Thyroid gland (tissue), 4 donors: ENCODE measurements at regions not wholly inside any gene's neighbourhood (a gene's known extent, or its start where the extent isn't known, plus 50 kb on each side); places are given as distances from the start of the nearest gene placed in this dataset.

Experiments
- DNase-seq, 2 donors: peaks; one replicate each; pipeline ENCODE4 v3.0.0-alpha.2; 2019
- H3K27ac ChIP-seq, 3 donors: fragments of 200-600 bp; sonication (generic); 1 replicate in 2 of 3; 2 replicates in 1 of 3; pipeline ENCODE4 v1.5.1; 2016 to 2019; ENCODE audit warnings: mild to moderate bottlenecking in 1 of 3, moderate library complexity in 1 of 3
- H3K27me3 ChIP-seq: fragments of 200-600 bp; sonication (generic); one replicate; pipeline ENCODE4 v1.5.1; 2019
- H3K36me3 ChIP-seq, 2 donors: fragments of 200-600 bp; sonication (generic); one replicate each; pipeline ENCODE4 v1.5.1; 2016 to 2019
- H3K4me1 ChIP-seq, 2 donors: fragments of 200-600 bp; sonication (generic); one replicate each; pipeline ENCODE4 v1.5.1; 2017 to 2019
- H3K4me3 ChIP-seq, 3 donors: fragments of 200-600 bp; sonication (generic); replicated peaks in 1 of 3; 1 replicate in 2 of 3; 2 replicates in 1 of 3; pipeline ENCODE4 v1.5.1; 2016; ENCODE audit warnings: mild to moderate bottlenecking in 1 of 3
- H3K9me3 ChIP-seq: fragments of 200-600 bp; sonication (generic); one replicate; pipeline ENCODE4 v1.5.1; 2017
- POLR2A ChIP-seq, 2 donors: fragments of 450-650 bp; IDR thresholded peaks; one replicate each; pipeline ENCODE4 v1.6.1; 2017; ENCODE audit warnings: antibody characterized with exemption in 2 of 2, mild to moderate bottlenecking in 2 of 2, moderate library complexity in 1 of 2
- WGBS, 2 donors: methylation state at CpG; one replicate each; pipeline ENCODE4 v1.1.5; 2017; 5-methylcytosine and 5-hydroxymethylcytosine counted together
- intact Hi-C: fragments of 100-400 bp; cut with DNase I; formaldehyde crosslinking; loops from one replicate; pipeline ENCODE4 v1.15.1; 2023
- TF ChIP-seq, protein P1 (sequence below), 6 experiments: fragments of 200-600 bp in 3 of 6; fragments of 450-650 bp in 3 of 6; sonication (generic) in 3 of 6; IDR thresholded peaks; one replicate each; pipeline ENCODE4 v1.5.1; 2016 to 2019; ENCODE audit warnings: antibody characterized with exemption in 6 of 6, mild to moderate bottlenecking in 2 of 6, inconsistent platforms in 1 of 6, moderate library complexity in 1 of 6

DNA sequence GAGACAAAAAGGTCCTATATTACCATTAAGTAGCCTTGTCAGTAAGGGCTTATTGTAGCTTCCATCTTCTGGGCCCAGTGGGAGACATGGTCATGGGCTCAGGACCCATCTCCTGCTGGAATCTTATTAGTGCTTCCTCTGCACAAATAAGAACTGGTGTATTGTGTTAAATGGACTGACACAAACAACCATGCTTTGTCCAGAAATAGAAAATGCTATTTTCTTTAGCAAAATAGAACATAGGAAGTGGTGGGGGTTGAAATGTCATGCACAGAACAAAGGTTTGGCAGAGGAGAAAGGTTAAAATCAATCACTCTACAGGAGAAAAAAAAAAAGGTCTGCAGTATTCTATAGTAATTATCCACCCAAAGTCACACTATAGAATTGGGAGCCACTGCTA lies 252.2 kb downstream of the ELAVL2 start:
- no peaks in the 10 kb centered on the region for H3K36me3 ChIP-seq
- DNase-seq = no peak
- H3K4me1 ChIP-seq = no peaks in the 10 kb centered on the region
- no peaks in the 10 kb centered on the region for H3K9me3 ChIP-seq
- intact Hi-C loops = no loop called here
- H3K27me3 ChIP-seq = no peaks in the 10 kb centered on the region
- H3K4me3 ChIP-seq = no peak overlapping the region
- TF ChIP-seq, protein P1, sequence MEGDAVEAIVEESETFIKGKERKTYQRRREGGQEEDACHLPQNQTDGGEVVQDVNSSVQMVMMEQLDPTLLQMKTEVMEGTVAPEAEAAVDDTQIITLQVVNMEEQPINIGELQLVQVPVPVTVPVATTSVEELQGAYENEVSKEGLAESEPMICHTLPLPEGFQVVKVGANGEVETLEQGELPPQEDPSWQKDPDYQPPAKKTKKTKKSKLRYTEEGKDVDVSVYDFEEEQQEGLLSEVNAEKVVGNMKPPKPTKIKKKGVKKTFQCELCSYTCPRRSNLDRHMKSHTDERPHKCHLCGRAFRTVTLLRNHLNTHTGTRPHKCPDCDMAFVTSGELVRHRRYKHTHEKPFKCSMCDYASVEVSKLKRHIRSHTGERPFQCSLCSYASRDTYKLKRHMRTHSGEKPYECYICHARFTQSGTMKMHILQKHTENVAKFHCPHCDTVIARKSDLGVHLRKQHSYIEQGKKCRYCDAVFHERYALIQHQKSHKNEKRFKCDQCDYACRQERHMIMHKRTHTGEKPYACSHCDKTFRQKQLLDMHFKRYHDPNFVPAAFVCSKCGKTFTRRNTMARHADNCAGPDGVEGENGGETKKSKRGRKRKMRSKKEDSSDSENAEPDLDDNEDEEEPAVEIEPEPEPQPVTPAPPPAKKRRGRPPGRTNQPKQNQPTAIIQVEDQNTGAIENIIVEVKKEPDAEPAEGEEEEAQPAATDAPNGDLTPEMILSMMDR (IDR thresholded peaks at IDR 0.05) = no peak
- TF ChIP-seq POLR2A (IDR thresholded peaks at IDR 0.05) = no peak
- no peak overlapping the region for H3K27ac ChIP-seq

DNA sequence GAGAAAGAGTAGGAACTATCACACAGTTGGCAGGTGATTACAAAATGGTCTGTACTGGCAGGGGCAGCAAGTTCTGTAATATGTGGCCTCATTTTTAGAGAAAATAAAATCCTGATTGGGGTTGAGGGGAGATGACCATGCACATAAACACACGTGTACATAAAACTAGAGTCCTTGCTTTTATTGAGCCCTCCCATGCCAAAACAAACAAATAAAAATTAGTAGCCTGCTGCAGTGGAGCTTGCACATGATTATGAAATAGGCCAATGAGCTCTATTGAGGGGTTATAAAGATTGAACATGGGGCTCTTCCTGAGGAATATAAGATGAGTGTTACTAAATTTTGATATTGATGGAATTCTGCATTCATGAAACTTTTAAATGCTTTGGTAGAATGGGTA lies 248.4 kb downstream of the ELAVL2 start:
- Histone ChIP-seq H3K4me1 (no peaks in the 10 kb centered on the region), H3K27me3 (no peaks in the 10 kb centered on the region), H3K36me3 (no peaks in the 10 kb centered on the region), H3K9me3 (no peaks in the 10 kb centered on the region), H3K4me3 (no peak overlapping the region), H3K27ac (no peak overlapping the region)
- TF ChIP-seq, protein P1 (IDR thresholded peaks at IDR 0.05) = no peak
- no peak for TF ChIP-seq POLR2A (IDR thresholded peaks at IDR 0.05)
- no peak for DNase-seq
- 57 to 69% methylated on average over 1 of the region's 1 CpG for WGBS, 2 donors
- intact Hi-C loops = no loop called here

DNA sequence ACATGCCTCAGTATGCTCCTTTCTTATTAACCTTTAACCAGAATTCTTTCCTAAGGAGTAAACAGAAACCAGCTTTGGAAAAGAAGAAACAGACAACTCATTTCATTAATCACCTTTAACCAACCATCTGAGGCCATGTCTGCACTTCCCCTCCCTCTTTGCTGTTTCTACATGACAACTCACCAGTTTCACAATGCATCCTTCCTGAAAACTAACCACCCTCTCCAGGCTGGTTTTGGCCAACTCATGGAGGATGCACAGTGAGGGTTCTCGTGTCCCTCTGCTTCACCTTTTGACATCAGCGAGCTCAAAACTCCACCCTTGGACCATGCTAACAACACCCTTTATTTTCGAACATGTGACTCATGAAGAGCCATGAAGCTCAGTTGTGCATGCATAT lies 244.1 kb downstream of the ELAVL2 start:
- no peak for TF ChIP-seq POLR2A (IDR thresholded peaks at IDR 0.05)
- TF ChIP-seq, protein P1 (IDR thresholded peaks at IDR 0.05) = no peak
- Histone ChIP-seq H3K27me3 (no peaks in the 10 kb centered on the region), H3K36me3 (no peaks in the 10 kb centered on the region), H3K4me1 (peaks cover 0 to 5% of the 10 kb centered on the region in 2 donors), H3K4me3 (no peak overlapping the region), H3K9me3 (no peaks in the 10 kb centered on the region), H3K27ac (no peak overlapping the region)
- WGBS, 2 donors = 88 to 93% methylated on average over 3 of the region's 3 CpGs
- intact Hi-C loops = no loop called here
- DNase-seq = no peak

DNA sequence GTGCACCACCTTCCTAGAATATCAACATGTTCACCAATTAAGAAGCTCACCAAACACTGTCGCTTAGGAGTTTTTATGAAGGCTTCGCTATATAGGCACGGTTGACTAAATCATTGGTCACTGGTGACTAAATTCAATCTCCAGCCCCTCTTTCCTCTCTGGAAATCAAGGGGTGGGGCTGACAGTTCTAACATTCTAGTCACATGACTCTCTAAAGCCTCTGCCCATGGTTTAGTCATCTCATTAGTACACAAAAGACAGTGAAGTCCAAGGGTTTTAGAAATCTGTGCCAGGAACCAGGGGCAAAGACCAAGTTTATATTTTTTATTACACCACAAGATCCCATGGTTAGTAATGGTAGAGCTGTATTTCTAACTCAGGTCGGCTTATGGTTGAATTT lies 243.2 kb downstream of the ELAVL2 start:
- Histone ChIP-seq H3K36me3 (no peaks in the 10 kb centered on the region), H3K27ac (no peak overlapping the region), H3K27me3 (no peaks in the 10 kb centered on the region), H3K4me1 (peaks cover 0 to 15% of the 10 kb centered on the region in 2 donors), H3K9me3 (no peaks in the 10 kb centered on the region), H3K4me3 (no peak overlapping the region)
- intact Hi-C loops = no loop called here
- 94 to 97% methylated on average over 4 of the region's 4 CpGs for WGBS, 2 donors
- DNase-seq = no peak
- TF ChIP-seq, protein P1 (IDR thresholded peaks at IDR 0.05) = no peak
- TF ChIP-seq POLR2A (IDR thresholded peaks at IDR 0.05) = no peak

DNA sequence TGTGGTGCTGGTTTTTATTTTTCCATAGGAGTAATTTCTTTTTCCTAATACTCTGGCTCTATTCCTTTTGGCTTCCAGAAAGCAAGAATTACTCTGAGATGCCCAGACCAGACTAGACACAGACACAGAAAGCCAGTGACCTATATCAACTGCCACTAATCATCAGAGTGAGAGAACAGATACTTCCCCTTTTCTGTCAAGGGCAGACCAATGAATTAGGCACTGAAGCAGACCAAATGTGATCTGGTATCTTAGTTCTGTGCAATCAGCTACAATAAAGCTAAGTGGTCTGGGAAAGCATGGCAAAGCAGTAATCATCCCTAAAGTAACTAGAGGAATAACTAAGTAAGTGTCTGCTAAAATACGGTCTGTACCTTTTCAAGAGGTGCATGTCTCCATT lies 239.1 kb downstream of the ELAVL2 start:
- no peaks in the 10 kb centered on the region for H3K36me3 ChIP-seq
- no peak overlapping the region for H3K4me3 ChIP-seq
- H3K27me3 ChIP-seq = no peaks in the 10 kb centered on the region
- DNase-seq = no peak
- TF ChIP-seq, protein P1 (IDR thresholded peaks at IDR 0.05) = no peak
- TF ChIP-seq POLR2A (IDR thresholded peaks at IDR 0.05) = no peak
- H3K4me1 ChIP-seq = peaks cover 0 to 16% of the 10 kb centered on the region in 2 donors
- intact Hi-C loops = no loop called here
- peak overlapping the region in 1 of 3 donors; percentile 35 for H3K27ac ChIP-seq
- no peaks in the 10 kb centered on the region for H3K9me3 ChIP-seq
- 20 to 42% methylated on average over 1 of the region's 1 CpG for WGBS, 2 donors
